ENCODE measurements at regions not wholly inside any gene's neighbourhood (a gene's known extent, or its start where the extent isn't known, plus 50 kb on each side); places are given as distances from the start of the nearest gene placed in this dataset.
A peak's percentile ranks its signal among the peaks of the same experiment; 100 is the strongest.

GRCh38 chr2:19086231-19086651, 272.2 kb downstream of the OSR1 start:
- H3K27ac Mint-ChIP-seq (ENCODE audit: unreplicated experiment): no peak overlapping the region
- no peaks in the 10 kb centered on the region for H3K27me3 Mint-ChIP-seq (ENCODE audit: low read depth)
- no peak overlapping the region for H3K4me3 Mint-ChIP-seq (ENCODE audit: unreplicated experiment)
- no peak for TF ChIP-seq CTCF (IDR thresholded peaks at IDR 0.05)
- peaks cover 6% of the 10 kb centered on the region for H3K36me3 Mint-ChIP-seq (ENCODE audit: low read depth)
- no peaks in the 10 kb centered on the region for H3K9me3 Mint-ChIP-seq (ENCODE audit: low read depth)
- no peaks in the 10 kb centered on the region for H3K4me1 Mint-ChIP-seq (ENCODE audit: low read depth)
- DNase-seq (ENCODE audit: low spot score): no peak

GRCh38 chr2:19078709-19079108, 279.7 kb downstream of the OSR1 start:
- H3K36me3 Mint-ChIP-seq (ENCODE audit: low read depth): no peaks in the 10 kb centered on the region
- no peak for DNase-seq (ENCODE audit: low spot score)
- TF ChIP-seq CTCF (IDR thresholded peaks at IDR 0.05): no peak
- H3K9me3 Mint-ChIP-seq (ENCODE audit: low read depth): no peaks in the 10 kb centered on the region
- no peak overlapping the region for H3K27ac Mint-ChIP-seq (ENCODE audit: unreplicated experiment)
- H3K4me3 Mint-ChIP-seq (ENCODE audit: unreplicated experiment): no peak overlapping the region
- peaks cover 2% of the 10 kb centered on the region for H3K27me3 Mint-ChIP-seq (ENCODE audit: low read depth)
- no peaks in the 10 kb centered on the region for H3K4me1 Mint-ChIP-seq (ENCODE audit: low read depth)

GRCh38 chr2:19073522-19073921, 284.9 kb downstream of the OSR1 start:
- TF ChIP-seq CTCF (IDR thresholded peaks at IDR 0.05): no peak
- no peak for DNase-seq (ENCODE audit: low spot score)
- Mint-ChIP-seq H3K9me3 (ENCODE audit: low read depth) (no peaks in the 10 kb centered on the region), H3K27me3 (ENCODE audit: low read depth) (peaks cover 2% of the 10 kb centered on the region), H3K27ac (ENCODE audit: unreplicated experiment) (peak overlapping the region; percentile 41), H3K4me3 (ENCODE audit: unreplicated experiment) (no peak overlapping the region), H3K4me1 (ENCODE audit: low read depth) (peaks cover 4% of the 10 kb centered on the region), H3K36me3 (ENCODE audit: low read depth) (no peaks in the 10 kb centered on the region)

GRCh38 chr2:19072161-19072560, 286.3 kb downstream of the OSR1 start:
- Mint-ChIP-seq H3K27me3 (ENCODE audit: low read depth) (peaks cover 5% of the 10 kb centered on the region), H3K4me1 (ENCODE audit: low read depth) (peaks cover 4% of the 10 kb centered on the region), H3K36me3 (ENCODE audit: low read depth) (no peaks in the 10 kb centered on the region), H3K4me3 (ENCODE audit: unreplicated experiment) (no peak overlapping the region), H3K27ac (ENCODE audit: unreplicated experiment) (no peak overlapping the region), H3K9me3 (ENCODE audit: low read depth) (no peaks in the 10 kb centered on the region)
- no peak for DNase-seq (ENCODE audit: low spot score)
- no peak for TF ChIP-seq CTCF (IDR thresholded peaks at IDR 0.05)

- TF ChIP-seq CTCF (IDR thresholded peaks at IDR 0.05): no peak
- H3K9me3 Mint-ChIP-seq (ENCODE audit: low read depth): no peaks in the 10 kb centered on the region
- H3K36me3 Mint-ChIP-seq (ENCODE audit: low read depth): no peaks in the 10 kb centered on the region
- H3K27ac Mint-ChIP-seq (ENCODE audit: unreplicated experiment): no peak overlapping the region
- peaks cover 4% of the 10 kb centered on the region for H3K4me1 Mint-ChIP-seq (ENCODE audit: low read depth)
- peaks cover 5% of the 10 kb centered on the region for H3K27me3 Mint-ChIP-seq (ENCODE audit: low read depth)
- no peak overlapping the region for H3K4me3 Mint-ChIP-seq (ENCODE audit: unreplicated experiment)
- DNase-seq (ENCODE audit: low spot score): no peak
Measured at GRCh38 chr2:19070886-19071285, 287.5 kb downstream of the OSR1 start.
